PFSK-1 (cell line): ENCODE measurements at regions not wholly inside any gene's neighbourhood (a gene's known extent, or its start where the extent isn't known, plus 50 kb on each side); places are given as distances from the start of the nearest gene placed in this dataset.

ENCODE experiments used
- POLR2AphosphoS5 ChIP-seq: IDR thresholded peaks from 2 replicates; pipeline ENCODE4 v1.6.1; 2012; ENCODE audit warnings: low read depth, mild to moderate bottlenecking, control low read depth, low read length, moderate library complexity
- SIN3A ChIP-seq: IDR thresholded peaks from 2 replicates; pipeline ENCODE4 v1.6.1; 2012; ENCODE audit warnings: mild to moderate bottlenecking, low read length, moderate library complexity, borderline replicate concordance; ENCODE audit not compliant: insufficient read depth
- TAF1 ChIP-seq: IDR thresholded peaks from 2 replicates; pipeline ENCODE4 v1.6.1; 2012; ENCODE audit warnings: low read length, control low read depth, borderline replicate concordance; ENCODE audit not compliant: insufficient read depth
- TF ChIP-seq, protein P1 (sequence below), 2 experiments: IDR thresholded peaks; 2 replicates each; pipeline versions ENCODE4 v1.6.1 to v1.8.0; 2011 to 2012; ENCODE audit warnings: low read depth in 2 of 2, low read length in 2 of 2, control low read depth in 1 of 2, inconsistent platforms in 1 of 2, mild to moderate bottlenecking in 1 of 2, moderate library complexity in 1 of 2; ENCODE audit not compliant: insufficient read depth in 1 of 2

DNA sequence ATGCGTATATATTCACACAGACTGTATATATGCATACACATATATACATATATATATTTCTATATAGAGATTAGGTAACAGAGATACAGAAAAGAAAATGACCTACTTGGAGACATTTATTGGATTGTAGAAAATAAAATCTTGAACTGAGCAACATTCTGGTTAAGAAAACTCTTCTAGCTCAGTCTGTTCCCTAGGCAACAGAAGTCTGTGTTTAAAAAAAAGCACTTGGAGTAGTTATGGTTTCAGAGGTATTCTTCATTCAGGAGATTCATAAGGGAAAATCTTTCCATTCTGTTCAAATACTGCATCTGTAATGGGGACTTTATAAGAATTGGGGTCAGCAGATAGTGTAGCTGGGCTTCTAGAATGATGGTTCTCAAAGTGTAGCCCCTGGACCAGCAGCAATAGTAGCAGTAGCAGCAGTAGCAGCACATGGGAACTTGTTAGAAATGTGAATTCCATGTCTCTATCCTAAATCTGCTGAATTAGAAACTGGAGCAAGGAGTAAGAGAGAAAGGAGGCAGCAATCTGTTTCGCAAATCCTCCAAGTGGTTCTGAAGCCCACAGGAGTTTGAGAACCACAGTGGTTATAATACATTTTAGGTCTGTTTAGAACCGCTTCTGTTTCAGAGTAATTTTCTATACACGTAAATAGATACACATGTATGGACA lies 112.8 kb upstream of the TMEM108 start:
- TF ChIP-seq, protein P1, sequence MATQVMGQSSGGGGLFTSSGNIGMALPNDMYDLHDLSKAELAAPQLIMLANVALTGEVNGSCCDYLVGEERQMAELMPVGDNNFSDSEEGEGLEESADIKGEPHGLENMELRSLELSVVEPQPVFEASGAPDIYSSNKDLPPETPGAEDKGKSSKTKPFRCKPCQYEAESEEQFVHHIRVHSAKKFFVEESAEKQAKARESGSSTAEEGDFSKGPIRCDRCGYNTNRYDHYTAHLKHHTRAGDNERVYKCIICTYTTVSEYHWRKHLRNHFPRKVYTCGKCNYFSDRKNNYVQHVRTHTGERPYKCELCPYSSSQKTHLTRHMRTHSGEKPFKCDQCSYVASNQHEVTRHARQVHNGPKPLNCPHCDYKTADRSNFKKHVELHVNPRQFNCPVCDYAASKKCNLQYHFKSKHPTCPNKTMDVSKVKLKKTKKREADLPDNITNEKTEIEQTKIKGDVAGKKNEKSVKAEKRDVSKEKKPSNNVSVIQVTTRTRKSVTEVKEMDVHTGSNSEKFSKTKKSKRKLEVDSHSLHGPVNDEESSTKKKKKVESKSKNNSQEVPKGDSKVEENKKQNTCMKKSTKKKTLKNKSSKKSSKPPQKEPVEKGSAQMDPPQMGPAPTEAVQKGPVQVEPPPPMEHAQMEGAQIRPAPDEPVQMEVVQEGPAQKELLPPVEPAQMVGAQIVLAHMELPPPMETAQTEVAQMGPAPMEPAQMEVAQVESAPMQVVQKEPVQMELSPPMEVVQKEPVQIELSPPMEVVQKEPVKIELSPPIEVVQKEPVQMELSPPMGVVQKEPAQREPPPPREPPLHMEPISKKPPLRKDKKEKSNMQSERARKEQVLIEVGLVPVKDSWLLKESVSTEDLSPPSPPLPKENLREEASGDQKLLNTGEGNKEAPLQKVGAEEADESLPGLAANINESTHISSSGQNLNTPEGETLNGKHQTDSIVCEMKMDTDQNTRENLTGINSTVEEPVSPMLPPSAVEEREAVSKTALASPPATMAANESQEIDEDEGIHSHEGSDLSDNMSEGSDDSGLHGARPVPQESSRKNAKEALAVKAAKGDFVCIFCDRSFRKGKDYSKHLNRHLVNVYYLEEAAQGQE (IDR thresholded peaks at IDR 0.05; ENCODE audit: insufficient read depth in 1 of 2, low read depth in 2 of 2, low read length in 2 of 2): no peak
- TF ChIP-seq POLR2AphosphoS5 (no peak), TAF1 (no peak), SIN3A (no peak)
